ENCODE measurements at regions not wholly inside any gene's neighbourhood (a gene's known extent, or its start where the extent isn't known, plus 50 kb on each side); places are given as distances from the start of the nearest gene placed in this dataset.
"Not testable (repeated sequence)": the region's sequence is repeated elsewhere in the genome, so short reads cannot be mapped to it uniquely, and the experiment has no call there.

GRCh38 chr16:29264080-29264837, 142.3 kb downstream of the NPIPB11 start:
- H3K4me3 ChIP-seq (ENCODE audit: low read length); H3K9me3 ChIP-seq (ENCODE audit: control insufficient read depth, insufficient read depth, low read length); DNase-seq; intact Hi-C loops (cut with micrococcal nuclease); H3K9me3 Mint-ChIP-seq; H3K36me3 ChIP-seq (ENCODE audit: control insufficient read depth, insufficient read depth, low read length); ATAC-seq; H3K27me3 Mint-ChIP-seq (ENCODE audit: low read depth in 2 of 2); H3K27me3 ChIP-seq (ENCODE audit: control insufficient read depth, insufficient read depth, low read length); H3K4me3 Mint-ChIP-seq; H3K4me1 Mint-ChIP-seq; H3K36me3 Mint-ChIP-seq; H3K27ac ChIP-seq (ENCODE audit: low read length); H3K4me1 ChIP-seq (ENCODE audit: control insufficient read depth, insufficient read depth, low read length): not testable (repeated sequence)
- WGBS (ENCODE audit: insufficient coverage), result 93% methylated on average over 5 of the region's 11 CpGs
- H3K27ac Mint-ChIP-seq, result peak overlapping the region in 1 of 2 donors; percentile 51

- intact Hi-C loops (cut with micrococcal nuclease); H3K4me3 Mint-ChIP-seq; H3K36me3 ChIP-seq (ENCODE audit: control insufficient read depth, insufficient read depth, low read length); H3K9me3 Mint-ChIP-seq; H3K27ac Mint-ChIP-seq; H3K4me1 ChIP-seq (ENCODE audit: control insufficient read depth, insufficient read depth, low read length); H3K4me1 Mint-ChIP-seq; H3K9me3 ChIP-seq (ENCODE audit: control insufficient read depth, insufficient read depth, low read length); H3K36me3 Mint-ChIP-seq; H3K27me3 Mint-ChIP-seq (ENCODE audit: low read depth in 2 of 2); DNase-seq; ATAC-seq; H3K27ac ChIP-seq (ENCODE audit: low read length); H3K27me3 ChIP-seq (ENCODE audit: control insufficient read depth, insufficient read depth, low read length); H3K4me3 ChIP-seq (ENCODE audit: low read length): not testable (repeated sequence)
- WGBS (ENCODE audit: insufficient coverage), result 92% methylated on average over 7 of the region's 7 CpGs
Measured at GRCh38 chr16:29262725-29263124, 143.8 kb downstream of the NPIPB11 start.

GRCh38 chr16:29261427-29262248, 144.9 kb downstream of the NPIPB11 start:
- DNase-seq; H3K36me3 Mint-ChIP-seq; H3K4me1 ChIP-seq (ENCODE audit: control insufficient read depth, insufficient read depth, low read length); H3K27me3 ChIP-seq (ENCODE audit: control insufficient read depth, insufficient read depth, low read length); intact Hi-C loops (cut with micrococcal nuclease); H3K27ac ChIP-seq (ENCODE audit: low read length); H3K4me3 ChIP-seq (ENCODE audit: low read length); ATAC-seq; H3K36me3 ChIP-seq (ENCODE audit: control insufficient read depth, insufficient read depth, low read length); H3K4me1 Mint-ChIP-seq; H3K9me3 Mint-ChIP-seq; H3K4me3 Mint-ChIP-seq; H3K27me3 Mint-ChIP-seq (ENCODE audit: low read depth in 2 of 2); H3K9me3 ChIP-seq (ENCODE audit: control insufficient read depth, insufficient read depth, low read length); H3K27ac Mint-ChIP-seq: not testable (repeated sequence)
- 95% methylated on average over 25 of the region's 37 CpGs for WGBS (ENCODE audit: insufficient coverage)

GRCh38 chr16:29260683-29261426, 145.7 kb downstream of the NPIPB11 start:
- H3K4me3 ChIP-seq (ENCODE audit: low read length); H3K27me3 ChIP-seq (ENCODE audit: control insufficient read depth, insufficient read depth, low read length); H3K4me3 Mint-ChIP-seq; intact Hi-C loops (cut with micrococcal nuclease); H3K27me3 Mint-ChIP-seq (ENCODE audit: low read depth in 2 of 2); DNase-seq; H3K27ac ChIP-seq (ENCODE audit: low read length); H3K4me1 ChIP-seq (ENCODE audit: control insufficient read depth, insufficient read depth, low read length); H3K4me1 Mint-ChIP-seq; H3K9me3 ChIP-seq (ENCODE audit: control insufficient read depth, insufficient read depth, low read length); H3K9me3 Mint-ChIP-seq; H3K27ac Mint-ChIP-seq; H3K36me3 Mint-ChIP-seq; H3K36me3 ChIP-seq (ENCODE audit: control insufficient read depth, insufficient read depth, low read length); ATAC-seq: not testable (repeated sequence)
- 91% methylated on average over 23 of the region's 25 CpGs for WGBS (ENCODE audit: insufficient coverage)

- H3K27me3 ChIP-seq (ENCODE audit: control insufficient read depth, insufficient read depth, low read length); H3K4me1 ChIP-seq (ENCODE audit: control insufficient read depth, insufficient read depth, low read length); intact Hi-C loops (cut with micrococcal nuclease); H3K27me3 Mint-ChIP-seq (ENCODE audit: low read depth in 2 of 2); H3K4me3 Mint-ChIP-seq; H3K4me3 ChIP-seq (ENCODE audit: low read length); H3K27ac Mint-ChIP-seq; H3K4me1 Mint-ChIP-seq; DNase-seq; H3K9me3 Mint-ChIP-seq; H3K9me3 ChIP-seq (ENCODE audit: control insufficient read depth, insufficient read depth, low read length); H3K36me3 Mint-ChIP-seq; H3K27ac ChIP-seq (ENCODE audit: low read length); H3K36me3 ChIP-seq (ENCODE audit: control insufficient read depth, insufficient read depth, low read length): not testable (repeated sequence)
- ATAC-seq, result peak in 1 of 3 donors; percentile 46
- whole genome bisulfite sequencing (ENCODE audit: insufficient coverage), result 90% methylated on average over 14 of the region's 25 CpGs
Measured at GRCh38 chr16:29259635-29260457, 146.7 kb downstream of the NPIPB11 start.

GRCh38 chr16:29258946-29259634, 147.4 kb downstream of the NPIPB11 start:
- 90% methylated on average over 19 of the region's 19 CpGs for whole genome bisulfite sequencing (ENCODE audit: insufficient coverage)
- H3K4me3 Mint-ChIP-seq, result not testable (repeated sequence)

More at GRCh38 chr16:29258946-29259634, 147.4 kb downstream of the NPIPB11 start:
- H3K36me3 Mint-ChIP-seq; H3K4me3 ChIP-seq (ENCODE audit: low read length); H3K27me3 ChIP-seq (ENCODE audit: control insufficient read depth, insufficient read depth, low read length); H3K27ac Mint-ChIP-seq; H3K4me1 ChIP-seq (ENCODE audit: control insufficient read depth, insufficient read depth, low read length); intact Hi-C loops (cut with micrococcal nuclease); DNase-seq; ATAC-seq; H3K27me3 Mint-ChIP-seq (ENCODE audit: low read depth in 2 of 2); H3K27ac ChIP-seq (ENCODE audit: low read length); H3K4me1 Mint-ChIP-seq; H3K9me3 Mint-ChIP-seq; H3K9me3 ChIP-seq (ENCODE audit: control insufficient read depth, insufficient read depth, low read length); H3K36me3 ChIP-seq (ENCODE audit: control insufficient read depth, insufficient read depth, low read length): not testable (repeated sequence)
